Ammon's horn (tissue), 1 donor: ENCODE measurements at regions not wholly inside any gene's neighbourhood (a gene's known extent, or its start where the extent isn't known, plus 50 kb on each side); places are given as distances from the start of the nearest gene placed in this dataset.
"Not testable (repeated sequence)": the region's sequence is repeated elsewhere in the genome, so short reads cannot be mapped to it uniquely, and the experiment has no call there.

Source experiments
- DNase-seq: peaks from one replicate; pipeline ENCODE4 v3.0.0-alpha.2; 2016; ENCODE audit warnings: low spot score

GRCh38 chr14:23861666-23862065 is 91.9 kb upstream of the DHRS4 start:
- no peak for DNase-seq

- DNase-seq = no peak
These were observed 91.1 kb upstream of the DHRS4 start for GRCh38 chr14:23862513-23862912.

GRCh38 chr14:23863836-23864235 is 89.7 kb upstream of the DHRS4 start:
- no peak for DNase-seq

- no peak for DNase-seq
These were observed 89.3 kb upstream of the DHRS4 start for GRCh38 chr14:23864259-23864658.

GRCh38 chr14:23864861-23865260 is 88.7 kb upstream of the DHRS4 start:
- no peak for DNase-seq

- no peak for DNase-seq
These were observed 88.1 kb upstream of the DHRS4 start for GRCh38 chr14:23865502-23865901.

GRCh38 chr14:23866269-23866668 is 87.3 kb upstream of the DHRS4 start:
- no peak for DNase-seq

GRCh38 chr14:23869078-23869719 is 84.4 kb upstream of the DHRS4 start:
- DNase-seq = no peak

- DNase-seq = no peak
These were observed 77.3 kb upstream of the DHRS4 start for GRCh38 chr14:23876160-23876750.

GRCh38 chr14:23877111-23877510 is 76.5 kb upstream of the DHRS4 start:
- no peak for DNase-seq

GRCh38 chr14:23877538-23878180 is 75.9 kb upstream of the DHRS4 start:
- no peak for DNase-seq

GRCh38 chr14:23881282-23881681 is 72.3 kb upstream of the DHRS4 start:
- DNase-seq = peak; percentile 17

- no peak for DNase-seq
These were observed 69.7 kb upstream of the DHRS4 start for GRCh38 chr14:23883684-23884540.

GRCh38 chr14:23884541-23884904 is 69.0 kb upstream of the DHRS4 start:
- DNase-seq = no peak

- DNase-seq = no peak
These were observed 66.0 kb upstream of the DHRS4 start for GRCh38 chr14:23887536-23887935.

- DNase-seq = not testable (repeated sequence)
These were observed 61.9 kb upstream of the DHRS4 start for GRCh38 chr14:23891717-23892116.

- DNase-seq = not testable (repeated sequence)
These were observed 61.3 kb upstream of the DHRS4 start for GRCh38 chr14:23892289-23892688.

- no peak for DNase-seq
These were observed 59.1 kb upstream of the DHRS4 start for GRCh38 chr14:23894362-23895052.

- DNase-seq = no peak
These were observed 58.5 kb upstream of the DHRS4 start for GRCh38 chr14:23895053-23895419.

GRCh38 chr14:23895480-23895879 is 58.1 kb upstream of the DHRS4 start:
- no peak for DNase-seq

- DNase-seq = no peak
These were observed 56.9 kb upstream of the DHRS4 start for GRCh38 chr14:23896609-23897153.

- DNase-seq = not testable (repeated sequence)
These were observed 56.3 kb upstream of the DHRS4 start for GRCh38 chr14:23897291-23897690.
